ELR (cell line): ENCODE measurements at regions not wholly inside any gene's neighbourhood (a gene's known extent, or its start where the extent isn't known, plus 50 kb on each side); places are given as distances from the start of the nearest gene placed in this dataset.

Source experiments
- DNase-seq: peaks from one replicate; pipeline ENCODE4 v3.0.0-alpha.2; 2015; ENCODE audit warnings: low read depth

DNA sequence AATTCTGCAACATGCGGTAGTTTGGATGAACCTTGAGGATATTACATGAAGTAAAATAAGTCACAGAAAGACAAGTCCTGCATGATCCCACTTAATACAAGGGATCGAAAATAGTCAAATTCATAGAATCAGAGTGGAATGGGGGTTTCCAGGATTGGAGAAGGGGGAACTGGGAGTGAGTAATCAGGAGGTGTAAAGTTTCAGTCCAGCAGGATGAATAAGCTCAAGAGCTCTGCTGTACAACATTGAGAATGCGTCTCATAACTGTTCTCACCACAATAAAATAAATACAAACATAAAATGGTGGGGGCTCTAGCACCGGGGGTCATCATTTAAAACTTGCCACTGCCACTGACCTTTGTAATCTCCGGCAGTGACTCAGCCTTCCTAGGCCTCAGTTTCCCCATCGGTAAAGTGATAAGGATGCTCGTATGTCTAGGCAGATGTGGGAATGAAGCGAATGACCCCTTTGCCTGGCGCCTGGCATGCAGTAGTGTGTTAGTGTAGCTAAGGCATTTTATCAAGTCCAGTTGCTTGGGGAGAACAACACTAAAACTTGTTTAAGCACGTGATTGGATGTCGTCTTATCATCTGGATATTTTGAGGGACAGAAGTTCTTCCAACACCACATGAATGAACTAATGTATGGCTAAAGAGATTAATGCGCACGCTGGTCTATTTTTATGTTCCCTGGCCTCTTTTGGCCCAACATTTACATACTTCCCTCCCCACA, 421.1 kb downstream of the QKI start:
- peak; percentile 3 for DNase-seq

GRCh38 chr6:163834226-163834970, 419.9 kb downstream of the QKI start:
- DNase-seq, result no peak

DNA sequence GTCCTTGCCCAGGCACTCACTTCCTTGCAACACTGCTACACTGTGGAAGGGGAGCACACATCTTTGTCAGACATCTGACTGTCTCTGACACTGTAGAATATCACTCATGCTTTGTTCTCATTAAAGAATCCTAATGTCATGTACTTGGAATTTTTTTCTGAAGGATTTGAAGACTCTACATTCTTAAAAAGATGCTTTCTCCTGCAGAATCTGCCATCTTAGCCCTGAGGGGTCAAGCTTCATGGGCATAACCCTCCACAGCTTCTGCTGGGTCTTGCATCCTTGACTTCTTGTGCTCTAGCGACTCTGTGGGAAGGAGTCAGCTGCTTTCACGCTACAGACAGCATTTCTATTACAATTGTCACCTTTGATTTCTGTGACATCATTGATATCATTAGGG, 417.2 kb downstream of the QKI start:
- no peak for DNase-seq

DNA sequence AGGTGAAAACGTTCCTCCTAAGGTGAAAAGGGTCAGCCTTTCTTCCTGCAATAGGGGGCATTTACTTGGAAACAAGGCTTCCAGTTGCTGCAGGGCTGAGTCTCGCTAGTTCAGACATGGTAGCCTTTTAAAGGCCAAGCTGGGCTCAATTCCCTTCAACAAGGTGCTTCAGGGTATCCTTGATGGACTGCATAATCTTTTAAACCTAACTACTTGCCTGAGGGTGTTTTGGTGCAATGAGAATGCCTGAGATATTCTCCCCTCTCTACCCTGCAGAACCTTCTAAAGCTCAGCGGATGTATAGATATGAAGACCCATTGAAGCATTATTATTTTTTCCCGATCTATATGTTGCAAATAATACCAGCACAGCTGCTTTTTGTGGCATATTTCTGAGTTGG, 416.1 kb downstream of the QKI start:
- no peak for DNase-seq

DNA sequence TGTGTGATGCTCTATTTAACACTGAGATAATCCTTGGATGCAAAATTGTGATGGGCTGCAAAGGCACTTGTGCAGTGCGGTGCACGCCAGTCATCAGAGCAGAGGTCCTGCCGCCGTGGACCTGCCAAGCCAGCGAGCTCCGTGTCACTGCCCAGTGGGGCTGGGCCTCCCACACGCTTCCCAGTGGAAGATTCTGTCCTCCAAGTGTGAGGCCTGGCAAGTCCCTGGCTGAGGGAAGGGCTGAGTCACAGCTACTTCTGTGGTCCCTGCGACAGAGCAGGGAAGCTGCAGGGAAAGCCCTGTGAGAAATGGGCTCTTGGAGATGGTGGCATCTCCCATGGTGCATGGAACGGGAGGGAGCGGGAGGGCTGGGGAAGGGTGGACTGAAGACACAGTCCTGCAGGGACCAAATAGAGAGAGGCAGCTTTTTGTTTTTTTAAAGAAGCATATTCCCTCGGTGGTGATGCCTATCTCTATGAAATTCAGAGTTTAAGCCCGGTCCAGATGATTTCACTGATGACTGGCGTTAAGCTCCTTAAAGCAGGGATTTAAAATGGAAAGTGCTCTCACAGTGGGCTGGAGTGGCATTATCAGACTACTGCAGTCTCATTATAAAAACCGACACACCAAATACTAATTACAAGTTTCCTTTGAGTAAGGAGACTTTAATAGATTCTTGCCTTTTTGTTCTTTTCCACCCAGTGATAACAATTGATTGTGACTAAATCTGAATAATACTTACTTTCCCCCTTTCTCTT, 413.7 kb downstream of the QKI start:
- no peak for DNase-seq

DNA sequence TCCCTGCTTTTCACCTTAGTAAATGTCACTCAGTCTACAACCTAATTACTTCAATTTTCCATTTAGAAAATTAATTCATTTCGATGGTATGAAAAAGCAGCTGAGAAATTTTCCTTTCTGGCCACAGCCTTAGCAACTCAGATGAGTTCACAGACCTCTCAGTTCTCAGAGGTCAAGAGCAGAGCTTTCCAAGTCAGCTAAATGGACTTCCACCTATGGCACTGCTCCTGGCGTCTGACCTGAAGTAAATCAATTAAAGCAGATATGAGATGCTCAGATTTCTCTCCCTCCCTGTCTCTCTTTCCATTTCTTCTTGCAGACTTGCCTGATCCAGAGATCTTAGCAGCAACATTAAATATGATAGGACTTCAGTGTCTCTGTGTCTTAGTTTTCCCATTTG, 412.6 kb downstream of the QKI start:
- DNase-seq, result no peak

- no peak for DNase-seq
Observed at GRCh38 chr6:163826629-163827028, 412.1 kb downstream of the QKI start.

DNA sequence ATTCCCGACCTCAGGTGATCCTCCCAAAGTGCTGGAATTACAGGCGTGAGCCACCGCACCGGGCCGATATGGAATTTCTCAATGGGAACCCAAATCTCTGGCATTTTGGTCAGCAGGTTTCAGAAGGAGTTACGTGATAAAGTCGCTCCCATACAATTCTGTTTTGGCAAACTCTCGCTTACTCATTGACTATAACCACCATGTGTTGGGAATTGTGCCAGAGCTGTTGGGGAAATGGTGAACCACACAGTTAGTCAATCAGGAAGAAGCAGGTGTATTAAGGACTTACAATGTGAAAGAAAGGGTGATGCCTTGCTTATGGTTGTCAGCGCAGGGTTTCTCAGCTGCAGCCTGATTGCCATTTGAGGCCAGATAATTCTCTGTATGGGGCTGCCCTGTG, 410.5 kb downstream of the QKI start:
- peak; percentile 76 for DNase-seq

GRCh38 chr6:163823577-163823976, 409.1 kb downstream of the QKI start:
- no peak for DNase-seq

GRCh38 chr6:163820745-163821458, 406.4 kb downstream of the QKI start:
- DNase-seq, result no peak

- DNase-seq, result no peak
Observed at GRCh38 chr6:163820171-163820570, 405.7 kb downstream of the QKI start.

GRCh38 chr6:163818719-163819118, 404.2 kb downstream of the QKI start:
- DNase-seq, result no peak

- DNase-seq, result no peak
Observed at GRCh38 chr6:163816441-163816840, 401.9 kb downstream of the QKI start.

DNA sequence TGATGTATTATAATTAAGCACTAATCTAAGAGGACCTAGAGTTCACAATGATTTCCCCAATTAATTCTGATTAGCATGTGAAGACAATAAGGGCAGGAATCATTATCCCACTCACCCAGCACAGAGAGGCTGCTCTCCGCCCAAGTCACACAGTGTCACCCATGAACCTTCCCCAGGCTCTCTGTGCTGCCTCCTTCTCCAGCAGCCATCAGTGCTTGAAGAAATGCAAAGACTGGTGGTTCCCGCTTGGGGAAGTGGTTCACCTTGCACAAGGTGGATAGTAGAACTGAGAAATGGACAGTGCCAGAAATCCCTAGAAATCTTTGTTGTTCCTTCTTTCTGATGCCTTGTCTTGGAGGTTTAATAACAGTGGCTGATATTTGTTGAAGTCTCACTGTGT, 401.3 kb downstream of the QKI start:
- no peak for DNase-seq

- DNase-seq, result peak; percentile 93
Observed at GRCh38 chr6:163814494-163815364, 400.2 kb downstream of the QKI start.

GRCh38 chr6:163813979-163814493, 399.5 kb downstream of the QKI start:
- no peak for DNase-seq

DNA sequence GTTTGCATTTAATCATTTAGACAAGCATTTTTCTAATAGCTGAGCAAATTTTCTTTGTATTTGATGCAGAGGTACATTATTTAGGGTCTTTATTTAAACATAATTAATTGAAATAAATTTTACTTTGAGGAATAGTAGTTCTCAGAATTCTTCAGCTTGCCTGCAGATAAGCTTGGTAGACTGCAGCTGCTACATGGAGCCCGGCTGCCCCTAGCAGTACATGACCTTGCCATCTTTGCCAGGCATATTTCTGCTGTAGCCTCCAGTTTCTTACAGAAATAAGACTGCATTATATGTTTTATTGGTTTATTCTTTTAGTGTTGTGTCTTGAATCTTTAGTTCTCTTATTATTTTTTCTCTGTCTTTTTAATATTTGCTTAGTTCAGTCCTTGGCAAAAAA, 396.8 kb downstream of the QKI start:
- no peak for DNase-seq

DNA sequence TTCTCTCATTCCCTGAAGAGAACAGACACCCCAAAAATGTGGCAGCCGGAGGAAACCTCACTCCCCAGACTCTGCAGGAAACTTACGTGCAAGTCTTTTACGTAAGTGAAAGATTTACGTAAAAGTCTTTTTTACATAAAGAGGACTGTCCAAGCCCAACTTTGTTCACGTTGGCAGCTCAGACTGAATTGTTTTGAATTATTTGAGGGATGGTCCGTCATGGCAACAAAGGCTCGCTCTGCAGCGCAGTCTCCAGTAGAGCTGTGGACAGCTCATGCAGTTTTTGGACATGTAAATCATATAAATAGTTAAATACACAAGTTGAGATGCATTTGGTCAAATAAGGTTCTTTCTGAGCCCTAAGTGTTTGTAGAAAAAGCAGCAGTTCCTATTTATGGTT, 394.8 kb downstream of the QKI start:
- no peak for DNase-seq

DNA sequence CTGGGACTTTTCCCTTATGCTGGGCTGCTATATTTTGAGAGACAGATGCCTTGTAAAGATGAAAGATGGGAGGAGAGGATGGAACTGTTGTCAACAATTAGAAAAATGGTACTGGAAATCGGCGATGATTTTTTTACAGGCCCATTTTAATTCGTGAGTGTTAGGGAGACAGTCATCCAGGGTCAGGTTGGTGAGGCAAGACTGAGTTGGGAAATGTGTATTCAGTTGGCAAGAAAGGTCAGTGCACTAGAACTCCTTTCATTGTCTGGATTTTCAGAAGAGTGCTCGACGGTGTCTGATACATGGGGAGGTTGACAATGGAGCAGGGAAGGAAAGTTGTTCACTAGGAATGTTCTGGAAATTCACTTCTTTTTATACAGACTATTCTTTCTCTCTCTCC, 394.4 kb downstream of the QKI start:
- DNase-seq, result no peak

- no peak for DNase-seq
Observed at GRCh38 chr6:163808231-163808630, 393.7 kb downstream of the QKI start.
